Left colon (tissue), 2 donors: ENCODE measurements at regions not wholly inside any gene's neighbourhood (a gene's known extent, or its start where the extent isn't known, plus 50 kb on each side); places are given as distances from the start of the nearest gene placed in this dataset.
"Not testable (repeated sequence)": the region's sequence is repeated elsewhere in the genome, so short reads cannot be mapped to it uniquely, and the experiment has no call there.

Experiments
- ATAC-seq: fragments of 200-7000 bp; cut with Tn5 transposase; one replicate; pipeline ENCODE4 v1.9.1; 2020; ENCODE audit warnings: mild to moderate bottlenecking, moderate library complexity
- DNase-seq, 2 donors: peaks; one replicate each; pipeline ENCODE4 v3.0.0-alpha.2; 2020
- intact Hi-C, 2 donors: fragments of 100-400 bp; cut with DNase I in 1 of 2; cut with micrococcal nuclease in 1 of 2; formaldehyde crosslinking; loops; one replicate each; pipeline versions ENCODE4 v1.11.2 to v1.14.0; 2022; cut with DNase I, micrococcal nuclease
- donor health status: DM: no; HTN: no; CAD: no.
- donor health status: DM: yes; HTN: yes; CAD: no.

GRCh38 chr18:14222354-14223221, 90.4 kb upstream of the ZNF519 start:
- intact Hi-C loops, ATAC-seq, DNase-seq: not testable (repeated sequence)

GRCh38 chr18:14221689-14222088, 89.5 kb upstream of the ZNF519 start:
- DNase-seq (no peak), ATAC-seq (no peak)
- intact Hi-C loops = no loop called here

GRCh38 chr18:14215952-14216351, 83.7 kb upstream of the ZNF519 start:
- DNase-seq, intact Hi-C loops, ATAC-seq: not testable (repeated sequence)

- intact Hi-C loops = not testable (repeated sequence)
These were observed 71.2 kb upstream of the ZNF519 start for GRCh38 chr18:14203424-14203823.

GRCh38 chr18:14190776-14191442, 58.7 kb upstream of the ZNF519 start:
- intact Hi-C loops, DNase-seq, ATAC-seq: not testable (repeated sequence)

More at GRCh38 chr18:14203424-14203823, 71.2 kb upstream of the ZNF519 start:
- not testable (repeated sequence) for ATAC-seq, DNase-seq

- intact Hi-C loops = no loop called here
- DNase-seq = no peak
- ATAC-seq = no peak
These were observed 57.6 kb upstream of the ZNF519 start for GRCh38 chr18:14189858-14190257.

GRCh38 chr18:14188751-14189406, 56.6 kb upstream of the ZNF519 start:
- intact Hi-C loops, ATAC-seq, DNase-seq: not testable (repeated sequence)
